Neuronal stem cell (in vitro differentiated cells): ENCODE measurements at regions not wholly inside any gene's neighbourhood (a gene's known extent, or its start where the extent isn't known, plus 50 kb on each side); places are given as distances from the start of the nearest gene placed in this dataset.

Source experiments
- DNase-seq: peaks from one replicate; pipeline ENCODE4 v3.0.0-alpha.2; 2013; ENCODE audit warnings: low spot score
- H2AFZ ChIP-seq: one replicate; pipeline ENCODE4 v1.6.1; 2013; ENCODE audit warnings: mild to moderate bottlenecking, low read length, inconsistent platforms
- H2AK5ac ChIP-seq: 2 replicates; pipeline ENCODE4 v1.6.1; 2013; ENCODE audit warnings: low read depth, mild to moderate bottlenecking, inconsistent platforms, low read length, moderate library complexity, mixed read lengths
- H2BK120ac ChIP-seq: 2 replicates; pipeline ENCODE4 v1.6.1; 2013; ENCODE audit warnings: low read depth, mild to moderate bottlenecking, inconsistent platforms, low read length, moderate library complexity, mixed read lengths
- H2BK12ac ChIP-seq: one replicate; pipeline ENCODE4 v1.6.1; 2013; ENCODE audit warnings: low read length, inconsistent platforms
- H2BK15ac ChIP-seq: 2 replicates; pipeline ENCODE4 v1.6.1; 2013; ENCODE audit warnings: mild to moderate bottlenecking, low read length, inconsistent platforms, mixed read lengths
- H2BK5ac ChIP-seq: one replicate; pipeline ENCODE4 v1.6.1; 2013; ENCODE audit warnings: inconsistent platforms, mild to moderate bottlenecking, low read length, moderate library complexity
- H3K14ac ChIP-seq: one replicate; pipeline ENCODE4 v1.6.1; 2013; ENCODE audit warnings: low read length, inconsistent platforms
- H3K18ac ChIP-seq: 2 replicates; pipeline ENCODE4 v1.6.1; 2013; ENCODE audit warnings: low read length, inconsistent platforms
- H3K23ac ChIP-seq: 2 replicates; pipeline ENCODE4 v1.6.1; 2013; ENCODE audit warnings: low read depth, mild to moderate bottlenecking, mixed read lengths, low read length, inconsistent platforms; ENCODE audit not compliant: poor library complexity
- H3K27ac ChIP-seq: replicated peaks from 3 replicates; pipeline ENCODE4 v1.5.1; 2013; ENCODE audit warnings: low read length, inconsistent platforms
- H3K27me3 ChIP-seq, 3 experiments: 2 replicates each; pipeline ENCODE4 v1.6.1; 2013; ENCODE audit warnings: low read length in 3 of 3, mild to moderate bottlenecking in 2 of 3, inconsistent platforms in 1 of 3, low read depth in 1 of 3, mixed read lengths in 1 of 3, moderate library complexity in 1 of 3; ENCODE audit not compliant: control insufficient read depth in 3 of 3, insufficient read depth in 3 of 3
- H3K36me3 ChIP-seq, 2 donors: replicated peaks in 1 of 2; 2 replicates each; pipeline ENCODE4 v1.6.1; 2013; ENCODE audit warnings: low read length in 2 of 2; ENCODE audit not compliant: control insufficient read depth in 2 of 2, insufficient read depth in 2 of 2
- H3K4ac ChIP-seq: 2 replicates; pipeline ENCODE4 v1.6.1; 2013; ENCODE audit warnings: inconsistent platforms, mild to moderate bottlenecking, low read length, moderate library complexity
- H3K4me1 ChIP-seq, 2 donors: 1 replicate in 1 of 2; 2 replicates in 1 of 2; pipeline ENCODE4 v1.6.1; 2013; ENCODE audit warnings: low read length in 2 of 2, low read depth in 1 of 2; ENCODE audit not compliant: control insufficient read depth in 2 of 2, insufficient read depth in 1 of 2
- H3K4me2 ChIP-seq: one replicate; pipeline ENCODE4 v1.6.1; 2013; ENCODE audit warnings: mild to moderate bottlenecking, low read length, inconsistent platforms; ENCODE audit not compliant: insufficient read depth, poor library complexity, severe bottlenecking
- H3K4me3 ChIP-seq, 2 donors: 2 replicates each; pipeline ENCODE4 v1.5.1; 2013; ENCODE audit warnings: low read length in 2 of 2, mild to moderate bottlenecking in 2 of 2, inconsistent platforms in 1 of 2, moderate library complexity in 1 of 2
- H3K79me1 ChIP-seq: one replicate; pipeline ENCODE4 v1.6.1; 2013; ENCODE audit warnings: low read depth, mild to moderate bottlenecking, inconsistent platforms, low read length, moderate library complexity
- H3K9ac ChIP-seq: one replicate; pipeline ENCODE4 v1.6.1; 2013; ENCODE audit warnings: mild to moderate bottlenecking, low read depth, low read length, inconsistent platforms; ENCODE audit not compliant: poor library complexity
- H3K9me3 ChIP-seq, 2 donors: replicated peaks in 1 of 2; 2 replicates each; pipeline versions ENCODE3 to v1.6.1; 2013; ENCODE audit warnings: low read length in 2 of 2, mild to moderate bottlenecking in 2 of 2, inconsistent platforms in 1 of 2, low read depth in 1 of 2, mixed read lengths in 1 of 2, moderate library complexity in 1 of 2; ENCODE audit not compliant: control insufficient read depth in 2 of 2, insufficient read depth in 1 of 2
- H4K8ac ChIP-seq: one replicate; pipeline ENCODE4 v1.6.1; 2013; ENCODE audit warnings: low read depth, mild to moderate bottlenecking, inconsistent platforms, low read length, moderate library complexity
- H4K91ac ChIP-seq: one replicate; pipeline ENCODE4 v1.6.1; 2013; ENCODE audit warnings: low read length, low read depth, mild to moderate bottlenecking, inconsistent platforms; ENCODE audit not compliant: poor library complexity
- WGBS, 2 donors: extraction: QIAGEN DNeasy Blood & Tissue Kit; methylation state at CpG; one replicate each; pipeline ENCODE4 v1.1.7; 2013; ENCODE audit warnings: missing lambda C conversion rate in 2 of 2, mixed read lengths in 1 of 2; ENCODE audit not compliant: insufficient read length in 2 of 2, insufficient replicate concordance in 1 of 2; ENCODE audit errors: extremely low coverage in 2 of 2; 5-methylcytosine and 5-hydroxymethylcytosine counted together

DNA sequence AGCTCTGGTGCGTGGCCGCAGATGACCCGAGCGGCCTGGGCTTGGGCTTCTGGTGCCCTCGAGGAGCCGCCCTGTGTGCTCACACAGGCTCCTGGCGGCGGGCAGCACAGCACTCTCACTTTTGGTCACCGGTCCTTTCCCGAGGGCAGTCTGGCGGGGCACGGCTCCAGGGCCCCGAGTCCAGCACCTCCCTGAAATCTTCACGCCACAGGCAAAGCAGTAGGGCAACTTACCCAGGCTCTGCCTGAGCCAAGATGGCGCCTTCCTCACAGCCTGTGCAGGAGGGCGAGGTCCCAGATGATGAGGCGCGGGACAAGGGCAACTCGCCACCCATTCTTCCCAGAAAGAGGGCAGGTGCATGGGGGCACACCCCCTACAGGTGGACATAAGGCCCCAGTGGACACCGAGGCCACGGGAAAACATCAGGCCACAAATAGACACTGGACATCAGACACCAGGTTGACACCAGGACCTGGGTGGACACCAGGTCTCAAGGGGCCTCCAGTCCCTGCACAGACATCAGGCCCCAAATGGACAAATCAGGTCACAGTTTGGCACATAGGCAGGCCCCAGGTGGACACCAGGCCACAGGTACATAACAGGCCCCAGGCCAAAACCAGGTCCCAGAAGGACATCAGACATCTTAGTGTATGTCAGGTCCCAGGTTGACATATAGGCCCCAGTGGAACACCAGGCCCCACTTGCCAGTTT, 57.6 kb upstream of the SEPTIN5 start:
- Histone ChIP-seq H3K18ac (peak overlapping the region; percentile 77), H4K8ac (peak overlapping the region; percentile 21), H3K27me3 (no peaks in the 10 kb centered on the region), H3K9me3 (no peaks in the 10 kb centered on the region), H2AK5ac (no peak overlapping the region), H2BK120ac (no peak overlapping the region), H3K36me3 (no peaks in the 10 kb centered on the region), H3K27ac (no peak overlapping the region), H4K91ac (peak overlapping the region; percentile 7), H3K9ac (no peak overlapping the region), H3K4ac (no peak overlapping the region), H3K4me1 (no peaks in the 10 kb centered on the region), H3K4me2 (no peak overlapping the region), H3K23ac (peak overlapping the region; percentile 98), H2BK5ac (no peak overlapping the region), H3K79me1 (no peaks in the 10 kb centered on the region), H2BK15ac (no peak overlapping the region), H2BK12ac (no peak overlapping the region), H3K4me3 (peak overlapping the region in 1 of 2 donors; percentile 25), H2AFZ (no peak overlapping the region), H3K14ac (no peak overlapping the region)
- no peak for DNase-seq
- WGBS, 2 donors, result no CpG with 5 or more reads among the region's 21 CpGs

DNA sequence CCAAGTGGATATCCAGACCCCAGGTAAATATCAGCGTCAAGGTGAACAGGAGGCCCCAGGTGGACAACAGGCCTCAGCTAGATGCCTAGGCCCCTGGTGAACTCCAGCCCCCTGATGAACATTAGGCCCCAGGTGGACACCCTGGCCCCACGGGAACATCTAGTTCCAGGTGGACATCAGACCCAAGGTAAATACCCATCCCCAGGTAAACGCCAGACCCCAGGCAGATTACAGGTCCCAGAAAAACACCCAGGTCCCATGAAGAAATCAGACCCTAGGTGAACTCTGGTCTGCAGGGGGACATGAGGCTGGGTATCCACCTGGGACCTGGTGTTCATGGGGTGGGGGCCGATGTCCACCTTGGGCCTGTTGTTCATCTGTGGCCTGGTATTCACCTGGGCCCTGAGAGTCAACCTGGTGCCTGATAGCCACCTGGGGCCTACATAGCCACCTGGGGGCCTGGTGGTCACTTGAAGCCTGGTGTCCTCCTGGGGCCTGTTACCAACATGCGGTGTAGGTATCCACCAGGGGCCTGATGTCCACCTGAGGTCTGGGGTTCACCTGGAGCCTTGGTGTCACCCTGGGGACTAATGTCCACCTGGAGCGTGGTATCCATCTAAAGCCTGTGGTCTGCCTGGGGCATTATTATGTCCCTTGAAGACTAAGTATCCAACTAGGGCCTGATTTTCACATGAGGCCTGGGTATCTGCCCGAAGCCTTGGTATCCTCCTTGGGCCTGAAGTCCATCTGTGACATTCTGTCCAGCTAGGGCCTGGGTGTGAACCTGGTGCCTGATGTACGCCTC, 56.8 kb upstream of the SEPTIN5 start:
- no CpG with 5 or more reads among the region's 8 CpGs for WGBS, 2 donors
- Histone ChIP-seq H2BK120ac (no peak overlapping the region), H3K9ac (peak overlapping the region; percentile 0), H4K91ac (no peak overlapping the region), H2BK5ac (no peak overlapping the region), H3K27ac (no peak overlapping the region), H3K23ac (no peak overlapping the region), H2AFZ (no peak overlapping the region), H3K36me3 (no peaks in the 10 kb centered on the region), H3K9me3 (no peaks in the 10 kb centered on the region), H2BK15ac (no peak overlapping the region), H3K4ac (no peak overlapping the region), H3K18ac (no peak overlapping the region), H3K4me3 (no peak overlapping the region), H4K8ac (no peak overlapping the region), H2AK5ac (no peak overlapping the region), H3K4me2 (no peak overlapping the region), H3K14ac (no peak overlapping the region), H3K4me1 (no peaks in the 10 kb centered on the region), H3K79me1 (no peaks in the 10 kb centered on the region), H3K27me3 (peaks cover 0 to 4% (median 0%) of the 10 kb centered on the region in 3 experiments), H2BK12ac (no peak overlapping the region)
- no peak for DNase-seq

DNA sequence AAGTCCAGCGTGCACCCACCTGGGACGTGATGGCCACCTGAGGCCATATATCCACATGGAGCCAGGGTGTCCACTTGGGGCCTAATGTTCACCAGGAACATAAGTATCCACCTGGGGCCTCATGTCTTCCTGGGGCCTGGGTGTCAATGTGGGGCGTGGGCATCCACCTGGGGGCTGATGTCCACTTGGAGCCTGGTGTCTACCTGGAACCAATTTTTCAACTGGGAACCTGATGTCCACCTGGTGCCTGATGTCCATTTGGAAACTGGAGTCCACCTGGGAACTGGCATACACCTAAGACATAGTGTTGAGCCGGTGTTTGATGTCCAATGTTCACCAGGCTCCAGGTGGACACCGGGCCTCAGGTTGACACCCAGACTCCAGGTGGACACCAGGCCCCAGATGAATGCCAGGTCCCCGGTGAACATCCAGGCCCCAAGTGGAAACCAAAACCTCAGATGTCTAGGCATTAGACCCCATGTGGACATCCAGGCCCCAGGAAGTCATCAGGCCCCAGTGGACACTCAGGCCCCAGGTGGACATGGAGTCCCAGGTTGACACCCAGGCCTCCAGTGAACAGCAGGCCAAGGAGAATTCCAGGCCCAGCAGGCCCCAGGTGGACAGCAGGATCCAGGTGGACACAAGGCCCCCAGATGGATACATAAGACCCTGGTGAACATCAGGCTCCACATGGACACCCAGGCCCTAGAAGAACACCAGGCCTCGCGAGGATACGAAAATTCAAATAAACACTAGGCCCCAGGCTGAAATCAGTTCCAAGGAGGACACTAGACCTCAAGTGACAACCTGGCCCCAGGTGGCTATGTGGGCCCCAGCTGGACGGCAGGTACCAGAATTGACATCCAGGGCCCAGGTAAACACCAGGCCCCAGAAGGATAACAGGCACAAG, 56.0 kb upstream of the SEPTIN5 start:
- H3K9ac ChIP-seq, result peak overlapping the region; percentile 0
- no peak overlapping the region for H2BK120ac ChIP-seq
- H3K4ac ChIP-seq, result no peak overlapping the region
- H4K91ac ChIP-seq, result no peak overlapping the region
- H3K9me3 ChIP-seq, result no peaks in the 10 kb centered on the region
- no peak overlapping the region for H3K4me2 ChIP-seq
- no peak overlapping the region for H3K23ac ChIP-seq
- H2AK5ac ChIP-seq, result no peak overlapping the region
- H3K4me1 ChIP-seq, result no peaks in the 10 kb centered on the region
- no peak overlapping the region for H2BK12ac ChIP-seq
- WGBS, 2 donors, result no CpG with 5 or more reads among the region's 10 CpGs
- no peak overlapping the region for H3K4me3 ChIP-seq
- peaks cover 0 to 5% (median 0%) of the 10 kb centered on the region in 3 experiments for H3K27me3 ChIP-seq
- H2AFZ ChIP-seq, result no peak overlapping the region
- no peaks in the 10 kb centered on the region for H3K79me1 ChIP-seq
- H3K27ac ChIP-seq, result no peak overlapping the region
- no peak overlapping the region for H2BK5ac ChIP-seq
- peak overlapping the region; percentile 57 for H3K18ac ChIP-seq
- H3K36me3 ChIP-seq, result no peaks in the 10 kb centered on the region
- H2BK15ac ChIP-seq, result no peak overlapping the region
- H3K14ac ChIP-seq, result peak overlapping the region; percentile 8
- DNase-seq, result no peak
- no peak overlapping the region for H4K8ac ChIP-seq
